ENCODE measurements at regions not wholly inside any gene's neighbourhood (a gene's known extent, or its start where the extent isn't known, plus 50 kb on each side); places are given as distances from the start of the nearest gene placed in this dataset.

- TF ChIP-seq, protein P1, sequence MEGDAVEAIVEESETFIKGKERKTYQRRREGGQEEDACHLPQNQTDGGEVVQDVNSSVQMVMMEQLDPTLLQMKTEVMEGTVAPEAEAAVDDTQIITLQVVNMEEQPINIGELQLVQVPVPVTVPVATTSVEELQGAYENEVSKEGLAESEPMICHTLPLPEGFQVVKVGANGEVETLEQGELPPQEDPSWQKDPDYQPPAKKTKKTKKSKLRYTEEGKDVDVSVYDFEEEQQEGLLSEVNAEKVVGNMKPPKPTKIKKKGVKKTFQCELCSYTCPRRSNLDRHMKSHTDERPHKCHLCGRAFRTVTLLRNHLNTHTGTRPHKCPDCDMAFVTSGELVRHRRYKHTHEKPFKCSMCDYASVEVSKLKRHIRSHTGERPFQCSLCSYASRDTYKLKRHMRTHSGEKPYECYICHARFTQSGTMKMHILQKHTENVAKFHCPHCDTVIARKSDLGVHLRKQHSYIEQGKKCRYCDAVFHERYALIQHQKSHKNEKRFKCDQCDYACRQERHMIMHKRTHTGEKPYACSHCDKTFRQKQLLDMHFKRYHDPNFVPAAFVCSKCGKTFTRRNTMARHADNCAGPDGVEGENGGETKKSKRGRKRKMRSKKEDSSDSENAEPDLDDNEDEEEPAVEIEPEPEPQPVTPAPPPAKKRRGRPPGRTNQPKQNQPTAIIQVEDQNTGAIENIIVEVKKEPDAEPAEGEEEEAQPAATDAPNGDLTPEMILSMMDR (IDR thresholded peaks at IDR 0.05; ENCODE audit: low read depth, low read length, poor library complexity, severe bottlenecking), result no peak
- no peak for TF ChIP-seq EZH2phosphoT487 (IDR thresholded peaks at IDR 0.05; ENCODE audit: borderline replicate concordance, low read length)
These were observed 304.0 kb downstream of the SPRY2 start for GRCh38 chr13:80036845-80037504.

All from DOHH2 (cell line).